ENCODE measurements at regions not wholly inside any gene's neighbourhood (a gene's known extent, or its start where the extent isn't known, plus 50 kb on each side); places are given as distances from the start of the nearest gene placed in this dataset.

- Mint-ChIP-seq H3K27me3 (ENCODE audit: unreplicated experiment) (peaks cover 7% of the 10 kb centered on the region), H3K4me3 (ENCODE audit: unreplicated experiment) (no peak overlapping the region), H3K36me3 (ENCODE audit: unreplicated experiment) (peaks cover 15% of the 10 kb centered on the region), H3K27ac (ENCODE audit: unreplicated experiment) (no peak overlapping the region), H3K4me1 (ENCODE audit: low read depth, unreplicated experiment) (peaks cover 4% of the 10 kb centered on the region), H3K9me3 (ENCODE audit: unreplicated experiment) (peaks cover 9% of the 10 kb centered on the region)
- no peak for DNase-seq
- TF ChIP-seq, protein P1, sequence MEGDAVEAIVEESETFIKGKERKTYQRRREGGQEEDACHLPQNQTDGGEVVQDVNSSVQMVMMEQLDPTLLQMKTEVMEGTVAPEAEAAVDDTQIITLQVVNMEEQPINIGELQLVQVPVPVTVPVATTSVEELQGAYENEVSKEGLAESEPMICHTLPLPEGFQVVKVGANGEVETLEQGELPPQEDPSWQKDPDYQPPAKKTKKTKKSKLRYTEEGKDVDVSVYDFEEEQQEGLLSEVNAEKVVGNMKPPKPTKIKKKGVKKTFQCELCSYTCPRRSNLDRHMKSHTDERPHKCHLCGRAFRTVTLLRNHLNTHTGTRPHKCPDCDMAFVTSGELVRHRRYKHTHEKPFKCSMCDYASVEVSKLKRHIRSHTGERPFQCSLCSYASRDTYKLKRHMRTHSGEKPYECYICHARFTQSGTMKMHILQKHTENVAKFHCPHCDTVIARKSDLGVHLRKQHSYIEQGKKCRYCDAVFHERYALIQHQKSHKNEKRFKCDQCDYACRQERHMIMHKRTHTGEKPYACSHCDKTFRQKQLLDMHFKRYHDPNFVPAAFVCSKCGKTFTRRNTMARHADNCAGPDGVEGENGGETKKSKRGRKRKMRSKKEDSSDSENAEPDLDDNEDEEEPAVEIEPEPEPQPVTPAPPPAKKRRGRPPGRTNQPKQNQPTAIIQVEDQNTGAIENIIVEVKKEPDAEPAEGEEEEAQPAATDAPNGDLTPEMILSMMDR (IDR thresholded peaks at IDR 0.05; ENCODE audit: partially characterized antibody, unreplicated experiment), result no peak
Observed at GRCh38 chr12:111284709-111285108, 84.2 kb downstream of the PHETA1 start.

DNA sequence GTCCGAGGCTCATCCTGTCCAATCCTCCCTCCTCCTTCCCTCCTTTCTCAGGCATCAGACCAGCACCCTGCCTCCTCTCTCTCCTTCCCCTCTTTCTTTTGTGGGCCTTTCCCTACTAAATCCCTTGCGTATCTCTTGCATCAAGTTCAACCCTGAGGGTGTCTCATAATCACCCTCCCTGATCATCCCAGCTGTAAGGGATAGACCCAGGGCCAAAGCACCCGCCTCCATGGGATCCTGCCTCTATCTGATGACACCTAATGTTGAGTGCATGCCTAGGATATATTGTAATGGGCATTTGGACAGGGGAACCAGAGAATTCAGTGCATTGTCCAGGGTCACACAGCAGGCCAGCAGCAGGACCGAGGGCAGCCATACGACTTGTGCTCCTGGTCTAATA is 84.9 kb downstream of the PHETA1 start:
- peaks cover 7% of the 10 kb centered on the region for H3K27me3 Mint-ChIP-seq (ENCODE audit: unreplicated experiment)
- TF ChIP-seq, protein P1 (IDR thresholded peaks at IDR 0.05; ENCODE audit: partially characterized antibody, unreplicated experiment), result no peak
- H3K4me1 Mint-ChIP-seq (ENCODE audit: low read depth, unreplicated experiment), result peaks cover 4% of the 10 kb centered on the region
- DNase-seq, result no peak
- no peak overlapping the region for H3K27ac Mint-ChIP-seq (ENCODE audit: unreplicated experiment)
- H3K36me3 Mint-ChIP-seq (ENCODE audit: unreplicated experiment), result peaks cover 15% of the 10 kb centered on the region
- peaks cover 9% of the 10 kb centered on the region for H3K9me3 Mint-ChIP-seq (ENCODE audit: unreplicated experiment)
- H3K4me3 Mint-ChIP-seq (ENCODE audit: unreplicated experiment), result no peak overlapping the region

DNA sequence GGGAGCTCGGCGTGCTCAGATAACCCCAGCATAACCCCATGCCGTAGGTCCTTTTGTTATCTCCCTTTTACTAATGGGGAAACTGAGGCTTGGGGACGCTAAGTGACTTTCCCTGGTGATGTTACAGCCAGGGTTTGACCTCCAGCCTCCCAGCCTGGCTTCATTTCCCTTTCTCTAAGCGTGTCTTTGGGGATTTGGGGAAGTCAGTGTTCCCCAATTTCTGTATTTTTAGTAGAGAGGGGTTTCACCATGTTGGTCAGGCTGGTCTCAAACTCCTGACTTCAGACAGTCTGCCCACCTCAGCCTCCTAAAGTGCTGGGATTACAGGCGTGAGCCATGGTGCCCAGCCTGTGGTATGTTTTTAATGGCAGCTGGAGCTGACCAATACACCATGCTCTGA is 85.4 kb downstream of the PHETA1 start:
- no peak for DNase-seq
- TF ChIP-seq, protein P1 (IDR thresholded peaks at IDR 0.05; ENCODE audit: partially characterized antibody, unreplicated experiment), result no peak
- Mint-ChIP-seq H3K27ac (ENCODE audit: unreplicated experiment) (no peak overlapping the region), H3K4me1 (ENCODE audit: low read depth, unreplicated experiment) (peaks cover 4% of the 10 kb centered on the region), H3K9me3 (ENCODE audit: unreplicated experiment) (peaks cover 9% of the 10 kb centered on the region), H3K36me3 (ENCODE audit: unreplicated experiment) (peaks cover 15% of the 10 kb centered on the region), H3K4me3 (ENCODE audit: unreplicated experiment) (no peak overlapping the region), H3K27me3 (ENCODE audit: unreplicated experiment) (peaks cover 7% of the 10 kb centered on the region)

GRCh38 chr12:111277570-111277969 is 91.3 kb downstream of the PHETA1 start:
- Mint-ChIP-seq H3K36me3 (ENCODE audit: unreplicated experiment) (peaks cover 15% of the 10 kb centered on the region), H3K27ac (ENCODE audit: unreplicated experiment) (no peak overlapping the region), H3K27me3 (ENCODE audit: unreplicated experiment) (peaks cover 8% of the 10 kb centered on the region), H3K4me3 (ENCODE audit: unreplicated experiment) (no peak overlapping the region), H3K9me3 (ENCODE audit: unreplicated experiment) (peaks cover 3% of the 10 kb centered on the region), H3K4me1 (ENCODE audit: low read depth, unreplicated experiment) (no peaks in the 10 kb centered on the region)
- TF ChIP-seq, protein P1 (IDR thresholded peaks at IDR 0.05; ENCODE audit: partially characterized antibody, unreplicated experiment), result no peak
- no peak for DNase-seq

DNA sequence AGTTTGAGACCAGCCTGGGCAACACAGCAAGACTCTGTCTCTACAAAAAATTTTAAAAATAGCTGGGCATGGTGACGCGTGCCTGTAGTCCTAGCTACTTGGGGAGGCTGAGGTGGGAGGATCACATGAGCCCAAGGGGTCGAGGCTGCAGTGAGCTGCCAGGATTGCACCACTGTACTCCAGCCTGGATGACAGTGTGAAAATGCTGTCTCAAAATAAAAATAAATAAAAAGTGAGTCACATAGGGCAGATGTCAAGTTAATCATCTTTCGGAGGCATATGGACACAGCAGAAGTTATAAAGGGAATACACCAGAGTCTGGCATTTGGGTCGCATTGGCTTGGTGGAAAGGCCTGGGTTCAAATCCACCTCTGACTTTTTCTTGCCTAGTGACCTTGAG is 92.7 kb downstream of the PHETA1 start:
- H3K9me3 Mint-ChIP-seq (ENCODE audit: unreplicated experiment), result peaks cover 2% of the 10 kb centered on the region
- H3K36me3 Mint-ChIP-seq (ENCODE audit: unreplicated experiment), result peaks cover 17% of the 10 kb centered on the region
- H3K4me3 Mint-ChIP-seq (ENCODE audit: unreplicated experiment), result no peak overlapping the region

More for the DNA sequence above, 92.7 kb downstream of the PHETA1 start:
- no peak for DNase-seq
- Mint-ChIP-seq H3K4me1 (ENCODE audit: low read depth, unreplicated experiment) (no peaks in the 10 kb centered on the region), H3K27me3 (ENCODE audit: unreplicated experiment) (peaks cover 8% of the 10 kb centered on the region), H3K27ac (ENCODE audit: unreplicated experiment) (no peak overlapping the region)
- TF ChIP-seq, protein P1 (IDR thresholded peaks at IDR 0.05; ENCODE audit: partially characterized antibody, unreplicated experiment), result no peak

Data from glutamatergic neuron (in vitro differentiated cells).